ENCODE measurements at regions not wholly inside any gene's neighbourhood (a gene's known extent, or its start where the extent isn't known, plus 50 kb on each side); places are given as distances from the start of the nearest gene placed in this dataset.

- no peak for DNase-seq (ENCODE audit: extremely low spot score)
- ChIA-PET CTCF (no interaction called here), POLR2A (no interaction called here)
- TF ChIP-seq CTCF (IDR thresholded peaks at IDR 0.05; ENCODE audit: control extremely low read depth, extremely low read depth, low read depth, missing control alignments), result no peak
Measured at GRCh38 chr10:91146146-91146545, 74.3 kb upstream of the PCGF5 start.

GRCh38 chr10:91149550-91149949 lies 70.9 kb upstream of the PCGF5 start:
- DNase-seq (ENCODE audit: extremely low spot score), result no peak
- CTCF ChIA-PET, result interaction anchor here (0.9 to 1.2 kb wide), 3 partner anchors 17 to 143 kb away, joined by 3 read pairs; no protein-coding TSS in a partner anchor
- TF ChIP-seq CTCF (IDR thresholded peaks at IDR 0.05; ENCODE audit: control extremely low read depth, extremely low read depth, low read depth, missing control alignments), result no peak
- POLR2A ChIA-PET, result no interaction called here

- no peak for TF ChIP-seq CTCF (IDR thresholded peaks at IDR 0.05; ENCODE audit: control extremely low read depth, extremely low read depth, low read depth, missing control alignments)
- ChIA-PET CTCF (interaction anchor here (0.8 kb wide), 1 partner anchor 28 kb away, joined by 3 read pairs; no protein-coding TSS in a partner anchor), POLR2A (no interaction called here)
- DNase-seq (ENCODE audit: extremely low spot score), result no peak
Measured at GRCh38 chr10:91150631-91151030, 69.8 kb upstream of the PCGF5 start.

GRCh38 chr10:91153508-91153907 lies 67.0 kb upstream of the PCGF5 start:
- no peak for DNase-seq (ENCODE audit: extremely low spot score)
- POLR2A ChIA-PET, result no interaction called here
- TF ChIP-seq CTCF (IDR thresholded peaks at IDR 0.05; ENCODE audit: control extremely low read depth, extremely low read depth, low read depth, missing control alignments), result no peak
- CTCF ChIA-PET, result no interaction called here

- TF ChIP-seq CTCF (IDR thresholded peaks at IDR 0.05; ENCODE audit: control extremely low read depth, extremely low read depth, low read depth, missing control alignments), result no peak
- POLR2A ChIA-PET, result no interaction called here
- CTCF ChIA-PET, result interaction anchor here (0.8 to 1.4 kb wide), 5 partner anchors 12 to 74 kb away, joined by 3 read pairs; no protein-coding TSS in a partner anchor
- no peak for DNase-seq (ENCODE audit: extremely low spot score)
Measured at GRCh38 chr10:91154842-91155241, 65.6 kb upstream of the PCGF5 start.

- ChIA-PET CTCF (interaction anchor here (1.2 to 1.4 kb wide), 2 partner anchors 10 to 138 kb away, joined by 3 read pairs; no protein-coding TSS in a partner anchor), POLR2A (no interaction called here)
- DNase-seq (ENCODE audit: extremely low spot score), result no peak
- TF ChIP-seq CTCF (IDR thresholded peaks at IDR 0.05; ENCODE audit: control extremely low read depth, extremely low read depth, low read depth, missing control alignments), result no peak
Measured at GRCh38 chr10:91156196-91156595, 64.3 kb upstream of the PCGF5 start.

All from GM10248 (cell line).